ENCODE measurements at regions not wholly inside any gene's neighbourhood (a gene's known extent, or its start where the extent isn't known, plus 50 kb on each side); places are given as distances from the start of the nearest gene placed in this dataset.

GRCh38 chr3:76352511-76353284 is 567.3 kb upstream of the ZNF717 start:
- DNase-seq, result no peak

GRCh38 chr3:76353683-76354082 is 568.3 kb upstream of the ZNF717 start:
- no peak for DNase-seq

- no peak for DNase-seq
Observed at GRCh38 chr3:76361010-76361409, 575.7 kb upstream of the ZNF717 start.

GRCh38 chr3:76362643-76363042 is 577.3 kb upstream of the ZNF717 start:
- DNase-seq, result no peak

- DNase-seq, result no peak
Observed at GRCh38 chr3:76365275-76365674, 579.9 kb upstream of the ZNF717 start.

DNA sequence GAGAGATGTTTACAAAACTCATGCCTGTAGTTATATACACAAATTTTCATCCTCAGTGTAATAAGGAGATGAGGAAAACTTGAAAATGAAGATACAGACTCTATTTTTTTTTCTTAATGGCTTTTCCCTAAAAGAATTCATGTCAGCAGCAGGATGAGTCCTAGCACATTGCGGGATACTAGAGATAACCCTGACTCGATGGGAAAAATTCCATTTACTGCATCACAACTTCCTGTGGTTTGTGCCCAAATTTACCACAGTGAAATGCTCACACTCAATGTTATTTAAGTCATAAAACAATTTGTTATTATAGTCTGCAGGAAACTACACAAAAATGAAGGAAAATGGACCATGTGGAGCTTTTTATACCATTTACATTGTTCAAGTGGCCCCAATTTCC is 581.9 kb upstream of the ZNF717 start:
- DNase-seq, result no peak

GRCh38 chr3:76369170-76369569 is 583.8 kb upstream of the ZNF717 start:
- no peak for DNase-seq

GRCh38 chr3:76370749-76371520 is 585.6 kb upstream of the ZNF717 start:
- DNase-seq, result no peak

DNA sequence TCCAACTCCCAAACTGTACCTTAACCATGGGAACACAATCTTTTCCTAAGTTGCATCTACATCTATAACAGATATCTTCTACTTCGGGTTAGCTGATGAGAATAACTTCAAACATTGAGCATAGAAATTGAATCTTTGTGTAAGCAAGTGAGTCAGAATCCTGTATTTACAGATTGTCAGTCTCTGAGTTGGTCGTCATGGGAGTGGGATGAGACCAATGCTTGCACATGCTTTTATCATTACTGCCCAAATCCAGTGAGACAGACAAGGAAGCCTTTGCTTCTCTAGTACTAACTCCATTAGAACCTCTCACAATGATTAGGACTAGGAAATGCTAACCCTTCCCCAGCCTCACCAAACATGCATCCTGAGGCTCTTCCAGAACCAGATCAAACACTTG is 587.1 kb upstream of the ZNF717 start:
- no peak for DNase-seq

- no peak for DNase-seq
Observed at GRCh38 chr3:76377074-76377473, 591.7 kb upstream of the ZNF717 start.

- no peak for DNase-seq
Observed at GRCh38 chr3:76378789-76379188, 593.4 kb upstream of the ZNF717 start.

DNA sequence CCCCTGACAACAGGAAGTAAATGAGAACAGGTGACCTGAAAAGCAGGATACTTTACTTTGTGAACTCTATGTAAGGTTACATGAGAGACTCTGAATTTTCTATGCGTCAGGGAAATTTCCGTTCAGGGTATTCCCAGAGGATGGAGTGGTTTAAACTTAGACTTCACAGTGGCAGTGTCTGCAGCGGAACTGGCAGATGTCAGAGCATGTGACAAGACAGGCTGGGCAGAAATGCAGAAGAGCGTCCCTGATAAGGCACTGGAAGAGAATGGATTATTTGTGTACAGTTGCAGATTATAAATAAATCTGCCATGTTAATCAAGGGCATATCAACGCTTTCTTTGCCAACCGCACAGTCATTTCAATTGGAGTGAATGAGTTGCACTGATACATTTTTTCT is 598.4 kb upstream of the ZNF717 start:
- DNase-seq, result no peak

DNA sequence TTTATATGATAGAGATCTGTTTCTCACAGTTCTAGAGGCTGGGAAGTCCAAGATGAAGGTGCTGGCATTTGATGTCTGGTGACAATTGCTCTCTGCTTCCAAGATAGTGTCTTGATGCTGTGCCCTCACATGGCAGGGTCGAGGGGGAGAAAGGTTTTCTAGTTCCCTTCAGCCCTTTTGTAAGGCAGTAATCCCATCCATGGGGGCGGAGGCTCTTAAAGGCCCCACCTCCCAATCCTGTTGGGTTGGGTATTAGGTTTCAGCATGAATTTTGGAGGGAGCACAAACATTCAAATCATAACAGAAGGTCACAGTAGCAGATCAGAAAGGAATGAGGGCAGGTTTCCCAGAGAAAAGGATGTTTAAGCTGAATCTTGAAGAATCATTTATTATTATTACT is 601.7 kb upstream of the ZNF717 start:
- DNase-seq, result no peak

DNA sequence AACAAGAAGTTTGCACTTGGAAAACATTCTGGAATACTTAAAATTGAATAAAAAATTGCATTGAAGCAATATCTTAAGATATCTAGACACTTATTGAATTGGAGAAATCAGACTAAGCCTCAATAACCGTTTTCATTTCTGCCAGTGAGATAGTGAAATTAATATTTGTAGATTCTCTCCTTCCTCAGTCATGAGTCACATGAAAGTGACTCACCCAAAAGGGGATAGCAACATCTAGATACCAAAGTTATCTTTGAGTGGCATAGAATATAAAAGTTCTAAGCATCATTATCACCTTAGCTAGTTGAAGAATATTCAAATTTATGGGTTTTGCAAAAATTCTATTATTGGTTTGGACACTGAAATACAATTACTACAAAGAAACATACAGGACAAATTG is 614.8 kb upstream of the ZNF717 start:
- DNase-seq, result no peak

DNA sequence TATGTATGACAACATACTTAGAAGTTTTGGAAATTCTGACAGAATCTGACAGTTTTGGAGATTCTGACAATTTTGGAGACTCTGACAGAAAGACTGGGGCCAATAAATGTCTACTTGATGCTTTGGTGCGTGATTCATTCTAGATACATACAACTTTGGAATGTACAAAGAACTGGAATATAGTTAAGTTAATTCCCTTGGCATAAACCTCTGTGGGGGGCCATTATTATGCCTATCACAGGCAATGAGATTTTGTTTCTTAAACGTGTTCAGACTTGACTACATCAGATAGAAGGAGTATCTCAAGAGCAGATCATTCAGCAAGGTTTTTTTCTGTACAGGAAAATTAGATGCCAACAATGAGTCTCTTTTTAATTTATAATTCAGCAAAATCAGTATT is 617.6 kb upstream of the ZNF717 start:
- no peak for DNase-seq

DNA sequence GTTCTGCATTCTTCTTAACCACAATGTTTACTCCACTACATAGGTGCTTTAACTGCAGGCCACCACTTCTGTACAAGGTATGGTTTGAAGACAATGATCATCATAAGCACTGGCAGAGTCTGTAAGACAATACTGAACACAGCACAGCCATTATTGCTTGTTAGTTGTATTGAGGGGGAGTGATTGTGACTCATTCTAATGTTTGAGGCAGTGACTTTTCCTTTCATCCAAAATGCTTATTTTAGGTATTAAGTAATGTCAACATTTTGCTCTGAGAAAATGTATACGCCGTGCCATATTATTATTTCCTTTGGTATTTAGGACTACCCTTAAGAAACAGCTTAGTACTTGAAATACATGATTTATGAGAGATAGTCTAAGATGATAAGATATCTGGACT is 618.2 kb upstream of the ZNF717 start:
- no peak for DNase-seq

DNA sequence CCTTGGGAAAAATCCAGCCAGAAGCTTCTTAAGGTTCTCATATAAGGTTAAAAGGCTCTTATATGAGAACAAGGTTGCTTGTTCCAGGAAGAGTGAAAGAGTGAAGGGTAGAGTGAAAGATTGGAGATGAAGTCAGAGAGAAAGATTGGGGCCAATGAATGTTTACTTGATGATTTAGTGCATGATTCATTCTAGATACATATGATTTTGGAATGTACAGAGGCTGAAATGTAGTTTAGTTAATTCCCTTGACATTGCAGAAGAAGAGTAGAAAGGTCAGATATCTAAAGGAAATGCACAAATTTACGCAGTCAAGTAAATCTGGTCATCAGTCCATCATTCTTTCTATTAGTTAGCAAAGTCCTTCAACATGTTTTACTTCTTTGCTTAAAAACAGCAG is 619.8 kb upstream of the ZNF717 start:
- no peak for DNase-seq

DNA sequence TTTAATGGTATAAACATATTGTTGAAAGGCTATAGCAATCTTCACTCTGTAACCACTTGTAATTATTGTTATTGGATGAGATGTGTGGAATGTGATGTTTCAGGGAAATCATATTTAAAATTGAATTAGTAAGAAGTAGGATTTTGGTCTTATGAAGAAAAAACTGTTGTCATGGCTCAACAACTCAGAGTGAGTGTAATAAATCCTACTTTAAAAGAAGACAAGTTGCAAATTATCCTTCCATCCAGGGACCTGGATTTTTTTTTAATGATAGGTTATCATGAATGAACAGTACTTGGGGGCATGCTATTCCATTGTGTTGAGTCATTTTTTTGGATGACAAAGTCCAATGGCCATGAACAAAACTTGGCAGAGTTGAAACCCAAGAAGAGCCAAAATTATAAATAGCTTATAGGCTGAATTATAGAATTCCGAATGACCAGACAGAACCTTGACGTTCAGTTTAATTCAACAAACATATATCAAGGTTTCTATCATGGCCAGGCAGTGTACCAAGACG is 625.5 kb upstream of the ZNF717 start:
- DNase-seq, result no peak

- DNase-seq, result no peak
Observed at GRCh38 chr3:76415384-76415783, 624.5 kb upstream of the ROBO2 start.

DNA sequence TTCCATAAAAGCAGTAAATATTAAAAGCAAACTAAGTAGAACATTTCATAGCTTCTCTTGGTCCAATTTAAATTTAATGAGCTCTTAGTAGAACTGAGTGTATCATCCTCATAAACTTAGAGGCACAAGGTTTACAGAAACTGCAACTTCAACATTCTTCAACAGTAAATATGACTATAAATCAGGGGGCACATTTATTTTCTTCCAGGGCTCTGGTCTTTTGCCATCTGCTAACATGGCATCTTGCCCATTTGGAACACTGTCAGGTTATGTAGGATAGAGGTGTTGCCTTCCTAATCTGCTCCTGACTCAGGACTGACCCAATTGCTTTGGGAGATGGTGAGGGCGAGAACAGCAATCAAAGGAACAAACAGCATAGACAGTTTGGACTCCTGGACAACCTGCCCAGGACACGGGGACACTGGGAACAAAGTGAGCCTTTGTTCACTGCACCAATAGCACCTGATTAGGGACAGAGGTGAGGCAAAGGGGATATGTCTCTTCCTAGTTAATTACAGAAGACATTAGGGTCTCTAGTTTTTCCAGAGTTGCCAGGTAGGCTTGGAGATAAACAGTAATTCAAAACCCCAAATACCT is 610.2 kb upstream of the ROBO2 start:
- DNase-seq, result no peak

DNA sequence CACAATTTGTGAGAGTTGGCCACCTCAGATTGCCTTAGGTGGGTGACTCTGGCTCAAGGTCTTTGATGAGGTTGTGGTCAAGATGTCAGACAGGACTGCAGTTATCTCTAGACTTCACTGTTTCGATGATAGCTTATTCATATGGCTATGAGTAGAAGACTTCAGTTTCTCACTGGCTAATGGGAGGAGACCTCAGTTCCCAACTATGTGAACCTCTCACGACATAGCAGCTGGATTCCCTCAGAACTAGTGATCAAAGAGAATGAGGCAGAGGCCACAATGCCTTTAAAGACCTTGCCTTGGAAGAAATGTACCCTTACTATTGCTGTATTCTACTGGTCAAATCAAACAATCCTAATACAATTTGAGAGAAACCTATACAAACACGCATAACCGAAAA is 607.5 kb upstream of the ROBO2 start:
- DNase-seq, result no peak

DNA sequence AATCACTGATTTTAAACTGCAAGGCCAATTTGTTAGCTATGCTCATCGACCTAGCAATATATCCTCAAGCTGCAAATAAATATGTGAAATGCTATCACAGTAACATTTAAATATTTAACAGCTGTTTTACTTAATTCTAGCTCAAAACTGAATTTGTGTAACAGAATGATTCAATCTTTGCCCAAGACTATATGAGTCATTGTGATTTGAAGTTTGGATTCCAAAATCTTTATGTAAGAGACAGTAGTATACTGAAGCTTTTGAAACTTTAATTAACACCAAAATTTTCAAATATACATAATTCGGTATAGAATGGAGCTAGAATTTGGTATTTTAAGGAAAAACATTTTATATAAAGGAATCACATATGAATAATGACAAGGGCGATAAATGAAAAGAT is 603.0 kb upstream of the ROBO2 start:
- DNase-seq, result no peak

GRCh38 chr3:76438971-76439370 is 600.9 kb upstream of the ROBO2 start:
- no peak for DNase-seq

DNA sequence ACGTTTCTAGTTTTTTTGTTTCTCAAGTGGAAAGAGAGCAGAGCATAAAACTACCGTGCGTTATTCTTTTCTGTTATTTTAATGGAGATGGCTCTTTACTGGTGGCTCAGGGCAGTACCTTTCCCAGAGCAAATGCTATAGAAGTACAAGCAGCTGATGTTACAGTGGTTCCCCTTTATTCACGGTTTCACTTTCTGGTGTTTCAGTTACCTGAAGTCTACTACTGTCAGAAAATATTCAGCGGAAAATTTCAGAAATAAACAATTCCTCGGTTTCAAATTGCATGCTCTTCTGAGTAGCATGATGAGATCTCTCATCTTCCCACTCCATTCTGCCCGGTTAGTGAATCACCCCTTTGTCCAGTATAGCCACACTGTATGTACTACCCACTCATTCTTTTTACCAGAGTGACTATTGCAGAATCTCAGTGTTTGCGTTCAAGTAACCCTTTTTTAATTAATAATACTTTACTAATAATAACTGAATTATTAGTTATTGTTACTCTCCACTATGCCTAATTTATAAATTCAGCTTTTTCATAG is 597.5 kb upstream of the ROBO2 start:
- DNase-seq, result no peak
